ENCODE measurements at regions not wholly inside any gene's neighbourhood (a gene's known extent, or its start where the extent isn't known, plus 50 kb on each side); places are given as distances from the start of the nearest gene placed in this dataset.

DNA sequence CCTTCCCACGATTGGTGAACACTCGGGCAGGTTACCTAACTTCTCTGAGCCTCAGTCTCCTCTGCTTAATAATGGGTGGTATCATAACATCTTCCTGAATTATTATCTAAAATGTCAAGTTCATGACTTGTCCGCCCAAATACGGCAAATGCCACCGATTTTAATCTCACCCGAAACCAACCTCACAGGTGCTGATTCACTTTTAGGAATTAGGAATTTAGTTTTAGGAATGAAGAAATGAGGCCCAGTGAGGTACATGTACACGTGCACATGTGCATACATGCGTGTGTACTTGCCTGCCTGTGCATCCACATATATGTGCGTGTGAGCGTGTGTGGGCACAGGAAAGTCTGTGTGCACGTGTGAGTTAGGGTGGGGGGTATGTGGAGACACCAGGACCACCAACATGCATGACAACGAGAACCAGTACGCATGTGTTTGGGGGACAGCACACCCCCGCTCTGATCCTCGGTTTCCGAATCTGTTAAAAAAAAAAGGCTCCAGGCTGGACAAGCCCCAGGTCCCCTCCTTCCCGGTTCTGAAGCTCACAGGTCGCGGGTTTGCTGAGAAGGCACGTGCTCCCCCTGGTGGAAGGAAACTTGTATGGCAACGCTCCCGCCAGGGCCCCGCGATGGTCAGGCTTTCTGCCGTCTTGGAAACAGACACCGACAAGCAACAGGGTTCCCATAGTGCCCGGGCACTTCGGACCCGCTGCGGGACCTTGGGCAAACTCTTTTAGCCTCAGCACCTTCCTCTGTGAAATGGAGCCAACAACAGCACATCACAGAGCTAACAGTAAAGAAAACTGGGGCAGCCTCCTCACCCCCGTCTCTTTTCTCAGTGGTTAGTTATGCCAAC is 219.2 kb downstream of the RBFOX3 start:
- no peaks in the 10 kb centered on the region for H3K36me3 Mint-ChIP-seq (ENCODE audit: insufficient read depth)
- no peaks in the 10 kb centered on the region for H3K9me3 Mint-ChIP-seq
- no peak overlapping the region for H3K27ac Mint-ChIP-seq (ENCODE audit: low read depth)
- H3K4me1 Mint-ChIP-seq: peaks cover 6% of the 10 kb centered on the region
- H3K4me3 Mint-ChIP-seq: no peak overlapping the region
- peaks cover 60% of the 10 kb centered on the region for H3K27me3 Mint-ChIP-seq
- DNase-seq (ENCODE audit: low spot score in 2 of 2) (peak; percentile 40 to 59), ATAC-seq (replicated peaks; ENCODE audit: extremely low read depth, poor library complexity, severe bottlenecking) (no peak)

DNA sequence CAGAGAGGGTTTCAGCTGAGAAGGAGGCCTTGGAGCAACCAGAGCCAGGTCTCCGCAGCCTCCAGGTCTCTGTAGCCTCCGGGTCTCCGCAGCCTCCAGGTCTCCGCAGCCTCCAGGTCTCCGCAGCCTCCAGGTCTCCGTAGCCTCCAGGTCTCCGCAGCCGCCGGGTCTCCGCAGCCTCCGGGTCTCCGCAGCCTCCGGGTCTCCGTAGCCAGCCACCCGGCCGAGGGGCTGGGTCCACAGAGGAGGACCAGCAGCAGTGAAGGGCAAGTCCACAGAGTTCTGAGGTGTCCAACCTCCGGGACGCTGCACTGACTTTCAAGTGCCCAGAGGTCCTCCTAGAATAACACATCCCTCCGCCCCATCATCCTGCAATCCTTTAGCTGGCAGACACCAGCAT is 221.0 kb downstream of the RBFOX3 start:
- no peak overlapping the region for H3K27ac Mint-ChIP-seq (ENCODE audit: low read depth)
- H3K4me1 Mint-ChIP-seq: peaks cover 6% of the 10 kb centered on the region
- no peaks in the 10 kb centered on the region for H3K9me3 Mint-ChIP-seq
- H3K27me3 Mint-ChIP-seq: peaks cover 58% of the 10 kb centered on the region
- no peaks in the 10 kb centered on the region for H3K36me3 Mint-ChIP-seq (ENCODE audit: insufficient read depth)
- DNase-seq (ENCODE audit: low spot score in 2 of 2): no peak
- no peak overlapping the region for H3K4me3 Mint-ChIP-seq
- no peak for ATAC-seq (replicated peaks; ENCODE audit: extremely low read depth, poor library complexity, severe bottlenecking)

DNA sequence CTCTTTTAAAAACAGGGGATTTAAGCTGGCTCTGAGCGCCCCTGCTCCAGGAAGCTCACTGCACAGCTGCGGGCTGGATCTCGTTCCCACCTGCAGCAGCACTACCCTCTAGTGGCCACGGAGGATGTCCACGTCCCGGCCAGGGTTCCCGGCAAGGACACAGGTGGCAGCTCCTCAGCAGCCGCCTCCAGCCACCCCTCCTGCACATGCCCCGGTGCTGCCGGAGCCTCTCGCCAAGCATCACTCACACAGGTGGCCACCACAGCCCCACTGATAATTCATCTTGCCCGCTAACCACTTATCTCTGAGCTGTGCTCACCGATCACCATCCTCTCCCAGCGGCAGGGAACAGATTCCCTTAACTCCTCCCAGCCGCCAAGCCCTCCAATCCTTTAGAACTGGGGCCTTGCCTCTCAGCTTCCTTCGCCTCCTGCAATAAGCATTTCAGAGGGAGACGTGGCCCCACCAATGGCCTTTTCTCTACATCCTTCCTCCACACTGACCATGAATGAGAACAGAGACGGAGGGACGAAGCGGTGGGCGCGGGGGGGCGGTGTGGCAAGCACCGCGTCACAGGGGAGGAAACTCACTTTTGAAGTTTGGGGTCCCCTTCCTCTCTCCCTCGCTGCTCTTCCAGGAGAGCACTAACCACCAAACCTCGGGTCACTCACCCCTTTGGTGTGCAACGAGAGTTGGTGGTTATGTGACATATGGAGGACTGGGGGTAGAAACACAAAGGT is 222.1 kb downstream of the RBFOX3 start:
- no peaks in the 10 kb centered on the region for H3K36me3 Mint-ChIP-seq (ENCODE audit: insufficient read depth)
- H3K4me1 Mint-ChIP-seq: peaks cover 6% of the 10 kb centered on the region
- H3K27ac Mint-ChIP-seq (ENCODE audit: low read depth): no peak overlapping the region
- H3K9me3 Mint-ChIP-seq: no peaks in the 10 kb centered on the region
- ATAC-seq (replicated peaks; ENCODE audit: extremely low read depth, poor library complexity, severe bottlenecking): no peak
- H3K27me3 Mint-ChIP-seq: peaks cover 47% of the 10 kb centered on the region
- DNase-seq (ENCODE audit: low spot score in 2 of 2): no peak
- H3K4me3 Mint-ChIP-seq: no peak overlapping the region

DNA sequence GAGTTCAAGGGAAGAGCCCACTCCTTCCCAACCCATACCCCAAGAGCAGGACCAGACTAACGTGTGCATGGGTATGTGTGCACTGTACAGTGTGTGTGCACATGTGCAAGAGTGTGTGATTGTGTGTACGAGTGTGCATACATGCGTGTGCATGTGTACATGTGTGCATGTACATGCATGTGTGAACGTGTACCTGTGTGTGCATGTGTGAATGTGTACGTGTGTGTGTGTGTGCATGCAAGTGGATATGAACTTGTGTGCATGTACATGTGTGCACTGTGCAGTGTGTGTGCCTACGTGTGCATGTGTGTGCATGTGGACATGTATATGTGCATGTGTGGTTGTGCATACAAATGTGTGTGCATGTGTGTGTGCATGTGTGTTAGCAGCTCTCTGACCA is 223.1 kb downstream of the RBFOX3 start:
- H3K9me3 Mint-ChIP-seq: no peaks in the 10 kb centered on the region
- no peak overlapping the region for H3K4me3 Mint-ChIP-seq
- ATAC-seq (replicated peaks; ENCODE audit: extremely low read depth, poor library complexity, severe bottlenecking): no peak

DNA sequence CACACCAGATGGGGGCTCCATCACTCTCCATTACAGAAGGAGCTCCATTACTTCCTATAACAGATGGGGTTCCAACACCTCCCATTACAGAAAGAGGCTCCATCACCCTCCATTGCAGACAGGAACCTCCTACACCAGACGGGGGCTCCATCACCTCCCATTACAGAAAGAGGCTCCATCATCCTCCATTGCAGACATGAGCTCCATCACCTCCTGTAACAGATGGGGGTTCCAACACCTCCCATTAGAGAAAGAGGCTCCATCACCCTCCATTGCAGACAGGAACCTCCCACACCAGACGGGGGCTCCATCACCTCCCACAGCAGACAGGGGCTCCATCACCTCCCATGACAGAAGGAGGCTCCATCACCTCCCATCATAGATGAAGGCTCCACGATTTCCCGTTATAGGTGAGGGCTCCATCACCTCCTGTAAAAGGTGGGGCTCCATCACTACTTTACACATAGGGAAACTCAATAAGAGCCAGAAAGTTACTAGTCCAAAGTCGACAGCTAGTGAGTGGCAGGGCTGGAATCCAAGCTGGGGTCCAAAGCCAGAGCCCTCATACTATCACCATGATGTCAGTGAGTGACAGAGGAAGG is 224.8 kb downstream of the RBFOX3 start:
- no peak overlapping the region for H3K27ac Mint-ChIP-seq (ENCODE audit: low read depth)
- H3K4me1 Mint-ChIP-seq: no peaks in the 10 kb centered on the region
- H3K9me3 Mint-ChIP-seq: no peaks in the 10 kb centered on the region
- no peak for ATAC-seq (replicated peaks; ENCODE audit: extremely low read depth, poor library complexity, severe bottlenecking)
- H3K36me3 Mint-ChIP-seq (ENCODE audit: insufficient read depth): no peaks in the 10 kb centered on the region
- H3K27me3 Mint-ChIP-seq: peaks cover 21% of the 10 kb centered on the region
- H3K4me3 Mint-ChIP-seq: no peak overlapping the region
- DNase-seq (ENCODE audit: low spot score in 2 of 2): no peak

More for the DNA sequence above, 223.1 kb downstream of the RBFOX3 start:
- H3K4me1 Mint-ChIP-seq: peaks cover 6% of the 10 kb centered on the region
- peaks cover 37% of the 10 kb centered on the region for H3K27me3 Mint-ChIP-seq
- no peak overlapping the region for H3K27ac Mint-ChIP-seq (ENCODE audit: low read depth)
- DNase-seq (ENCODE audit: low spot score in 2 of 2): no peak
- no peaks in the 10 kb centered on the region for H3K36me3 Mint-ChIP-seq (ENCODE audit: insufficient read depth)

DNA sequence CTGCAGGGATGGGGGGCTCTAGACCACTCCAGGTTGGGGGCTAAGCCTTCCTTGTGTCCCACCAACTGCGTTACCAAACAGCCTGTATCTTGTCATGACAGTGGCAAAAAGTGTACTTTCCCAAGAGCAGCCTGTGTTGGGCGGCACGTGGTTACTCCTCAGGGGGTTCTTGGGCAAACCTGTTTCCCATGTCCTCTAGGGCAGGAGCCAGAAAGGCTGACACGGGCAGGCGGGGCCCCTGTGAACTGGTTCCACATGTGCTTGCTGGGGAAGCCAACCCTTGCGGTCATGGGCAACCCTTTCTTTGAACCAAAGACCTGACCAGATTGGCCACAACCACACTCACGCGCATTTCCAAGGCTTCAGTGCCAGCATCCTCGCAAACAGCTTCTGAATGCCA is 228.5 kb downstream of the RBFOX3 start:
- ATAC-seq (replicated peaks; ENCODE audit: extremely low read depth, poor library complexity, severe bottlenecking): no peak

DNA sequence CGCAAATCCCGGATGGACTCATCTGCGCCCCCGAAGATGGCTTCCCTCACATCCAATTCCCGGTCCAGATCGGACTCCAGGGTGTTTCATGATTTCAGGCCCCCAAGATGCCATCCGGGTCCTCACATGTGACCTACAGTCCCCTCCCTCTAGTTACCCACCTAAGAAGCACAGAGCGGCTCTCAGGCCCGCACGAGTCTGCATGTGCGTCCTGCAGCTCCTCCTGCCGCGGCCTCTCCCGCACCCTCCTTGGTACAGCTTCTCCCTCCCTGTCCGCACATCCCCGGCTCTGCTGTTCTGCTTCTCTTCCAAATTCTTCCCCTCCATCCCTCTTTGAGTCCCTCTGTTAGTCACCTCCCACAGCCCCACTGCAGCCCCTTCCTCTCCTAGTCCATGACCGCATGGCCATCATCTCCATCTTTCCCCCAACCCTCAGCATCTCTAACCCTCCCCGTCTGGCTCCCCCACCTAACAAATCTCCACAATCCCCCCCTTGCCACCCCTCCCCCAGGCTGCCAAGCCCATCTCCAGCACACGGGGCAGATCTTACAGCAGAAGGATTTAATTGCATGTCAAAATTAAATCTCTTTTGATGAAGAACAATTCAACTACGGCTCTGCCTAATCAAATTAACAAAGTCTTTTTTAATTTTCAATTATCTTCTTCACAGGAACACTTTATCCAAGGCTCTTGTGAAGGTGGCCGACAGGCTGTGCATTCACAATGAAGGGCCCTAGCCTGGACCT is 231.0 kb downstream of the RBFOX3 start:
- no peaks in the 10 kb centered on the region for H3K36me3 Mint-ChIP-seq (ENCODE audit: insufficient read depth)
- H3K9me3 Mint-ChIP-seq: no peaks in the 10 kb centered on the region
- no peaks in the 10 kb centered on the region for H3K4me1 Mint-ChIP-seq
- ATAC-seq (replicated peaks; ENCODE audit: extremely low read depth, poor library complexity, severe bottlenecking) (no peak), DNase-seq (ENCODE audit: low spot score in 2 of 2) (no peak)
- no peak overlapping the region for H3K4me3 Mint-ChIP-seq
- H3K27me3 Mint-ChIP-seq: peaks cover 51% of the 10 kb centered on the region
- no peak overlapping the region for H3K27ac Mint-ChIP-seq (ENCODE audit: low read depth)

More for the DNA sequence above, 228.5 kb downstream of the RBFOX3 start:
- Mint-ChIP-seq H3K9me3 (no peaks in the 10 kb centered on the region), H3K36me3 (ENCODE audit: insufficient read depth) (no peaks in the 10 kb centered on the region), H3K4me1 (no peaks in the 10 kb centered on the region), H3K4me3 (no peak overlapping the region), H3K27me3 (peaks cover 32% of the 10 kb centered on the region), H3K27ac (ENCODE audit: low read depth) (no peak overlapping the region)
- DNase-seq (ENCODE audit: low spot score in 2 of 2): no peak

DNA sequence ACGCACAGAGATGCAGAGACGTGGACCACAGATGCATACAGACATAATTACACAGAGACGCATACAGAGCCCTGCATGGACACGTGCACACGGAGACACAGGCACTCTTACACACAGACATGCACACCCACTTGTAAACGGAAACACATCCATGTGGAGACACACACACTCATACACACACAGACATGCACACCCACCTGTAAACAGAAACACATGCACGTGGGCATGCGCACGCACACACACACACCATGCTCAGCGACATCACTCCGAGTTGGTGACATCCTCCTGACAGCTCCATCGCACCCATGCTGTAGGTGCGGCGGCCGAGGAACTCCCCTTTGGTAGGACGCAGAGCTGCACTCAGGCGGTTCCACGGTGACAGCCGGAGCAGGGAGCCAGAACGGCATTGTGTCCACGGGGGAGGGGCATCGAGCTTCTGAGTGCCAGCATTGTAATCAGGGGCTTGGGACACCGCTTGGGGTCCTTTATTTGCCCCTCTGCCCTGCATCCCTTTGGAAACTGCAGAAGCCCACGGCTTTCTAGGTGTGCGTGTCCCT is 233.5 kb downstream of the RBFOX3 start:
- Mint-ChIP-seq H3K4me3 (no peak overlapping the region), H3K27me3 (peaks cover 70% of the 10 kb centered on the region), H3K27ac (ENCODE audit: low read depth) (no peak overlapping the region), H3K36me3 (ENCODE audit: insufficient read depth) (no peaks in the 10 kb centered on the region), H3K4me1 (no peaks in the 10 kb centered on the region), H3K9me3 (no peaks in the 10 kb centered on the region)
- DNase-seq (ENCODE audit: low spot score in 2 of 2) (no peak), ATAC-seq (replicated peaks; ENCODE audit: extremely low read depth, poor library complexity, severe bottlenecking) (no peak)

DNA sequence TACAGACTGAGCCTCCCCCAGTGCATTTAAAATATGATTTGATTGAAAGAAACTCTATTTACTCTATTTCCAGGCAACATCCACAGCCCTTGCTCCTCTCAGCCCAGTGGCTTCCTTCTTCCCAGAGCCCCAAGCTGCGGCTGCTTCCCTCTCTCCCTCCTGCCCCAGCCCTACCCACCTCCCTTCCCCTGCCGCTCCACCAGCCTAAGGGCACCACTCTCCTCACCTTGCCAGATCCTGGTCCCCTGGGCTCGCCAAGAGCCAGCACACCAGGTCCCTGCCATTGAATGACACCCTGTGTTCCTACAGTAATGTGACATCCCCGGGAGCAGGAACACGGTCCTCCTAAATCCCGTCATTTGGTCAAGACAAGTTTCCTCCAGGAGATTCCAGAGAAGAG is 236.0 kb downstream of the RBFOX3 start:
- no peak overlapping the region for H3K27ac Mint-ChIP-seq (ENCODE audit: low read depth)
- H3K36me3 Mint-ChIP-seq (ENCODE audit: insufficient read depth): peaks cover 2% of the 10 kb centered on the region
- H3K4me1 Mint-ChIP-seq: no peaks in the 10 kb centered on the region

DNA sequence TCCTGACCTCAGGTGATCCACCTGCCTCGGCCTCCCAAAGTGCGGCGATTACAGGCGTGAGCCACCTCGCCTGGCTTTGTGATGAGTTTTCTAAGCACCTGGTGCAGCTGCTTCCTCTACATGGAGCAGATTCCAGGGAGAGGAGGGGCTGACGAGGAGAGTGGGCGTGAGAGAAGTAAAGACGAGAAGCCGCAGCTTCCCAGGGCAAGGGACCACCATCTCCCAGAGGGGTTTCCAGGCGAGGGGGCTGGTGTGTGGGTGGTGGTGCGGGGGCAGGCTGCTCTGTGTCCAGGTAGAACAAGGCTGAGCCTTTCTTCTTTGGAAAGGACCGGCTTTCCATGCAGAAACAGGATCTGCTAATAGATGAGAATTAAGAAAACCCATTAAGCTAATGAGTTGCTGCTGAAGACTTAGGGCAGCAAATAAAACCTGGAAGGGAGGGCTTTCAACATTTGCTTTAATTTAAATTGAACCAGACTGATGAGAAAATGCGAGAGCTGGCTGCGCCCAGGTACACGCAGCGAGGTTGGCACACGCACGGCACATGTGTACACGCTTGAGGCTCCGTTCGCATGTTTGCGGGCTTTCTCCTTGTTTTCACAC is 236.7 kb downstream of the RBFOX3 start:
- Mint-ChIP-seq H3K4me1 (no peaks in the 10 kb centered on the region), H3K9me3 (no peaks in the 10 kb centered on the region), H3K36me3 (ENCODE audit: insufficient read depth) (peaks cover 2% of the 10 kb centered on the region), H3K27me3 (peaks cover 62% of the 10 kb centered on the region), H3K4me3 (no peak overlapping the region), H3K27ac (ENCODE audit: low read depth) (no peak overlapping the region)
- DNase-seq (ENCODE audit: low spot score in 2 of 2) (no peak), ATAC-seq (replicated peaks; ENCODE audit: extremely low read depth, poor library complexity, severe bottlenecking) (no peak)

More for the DNA sequence above, 236.0 kb downstream of the RBFOX3 start:
- DNase-seq (ENCODE audit: low spot score in 2 of 2): no peak
- Mint-ChIP-seq H3K4me3 (no peak overlapping the region), H3K9me3 (no peaks in the 10 kb centered on the region), H3K27me3 (peaks cover 68% of the 10 kb centered on the region)
- ATAC-seq (replicated peaks; ENCODE audit: extremely low read depth, poor library complexity, severe bottlenecking): no peak

DNA sequence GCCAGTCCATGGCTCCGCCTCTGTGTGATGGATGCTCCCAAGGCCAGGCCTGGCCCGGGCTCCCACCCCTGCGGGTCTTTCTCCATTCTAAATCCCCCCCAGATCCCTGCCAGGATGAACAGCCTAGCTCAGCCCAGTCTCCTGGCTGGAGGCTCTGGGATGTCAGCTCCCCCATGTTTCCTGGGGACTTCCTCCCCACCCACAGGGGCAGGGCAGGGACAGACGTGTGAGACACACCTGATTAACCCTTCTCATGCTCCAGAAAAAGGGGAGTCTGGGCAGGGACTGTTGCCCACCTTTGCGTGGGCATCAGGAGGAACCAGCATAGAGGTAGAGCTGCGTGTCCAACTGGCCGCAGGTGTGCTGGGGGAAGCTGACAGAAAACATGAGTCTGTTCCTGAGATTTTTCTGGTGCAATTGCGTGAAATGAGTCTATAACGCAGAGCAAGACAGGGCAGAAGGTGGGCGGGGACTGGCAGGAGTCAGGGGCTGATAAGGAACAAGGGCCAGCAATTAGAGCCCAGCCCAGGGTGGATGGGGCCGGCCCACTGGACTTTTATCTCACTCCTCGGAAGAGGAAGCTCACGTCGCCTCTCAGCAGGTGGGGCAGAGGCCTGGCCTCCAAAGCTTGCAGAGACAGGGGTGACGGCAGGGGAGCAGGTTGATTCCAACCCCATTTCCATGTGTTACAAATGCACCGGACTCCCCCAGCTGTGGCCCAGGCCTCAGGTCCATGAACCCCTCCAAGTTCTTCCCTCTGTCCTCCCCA is 238.2 kb downstream of the RBFOX3 start:
- Mint-ChIP-seq H3K9me3 (no peaks in the 10 kb centered on the region), H3K27me3 (peaks cover 51% of the 10 kb centered on the region), H3K4me3 (no peak overlapping the region), H3K27ac (ENCODE audit: low read depth) (no peak overlapping the region), H3K4me1 (no peaks in the 10 kb centered on the region), H3K36me3 (ENCODE audit: insufficient read depth) (peaks cover 2% of the 10 kb centered on the region)
- ATAC-seq (replicated peaks; ENCODE audit: extremely low read depth, poor library complexity, severe bottlenecking) (no peak), DNase-seq (ENCODE audit: low spot score in 2 of 2) (no peak)
